H54 (cell line): ENCODE measurements at regions not wholly inside any gene's neighbourhood (a gene's known extent, or its start where the extent isn't known, plus 50 kb on each side); places are given as distances from the start of the nearest gene placed in this dataset.

Source experiments
- DNase-seq: peaks from one replicate; pipeline ENCODE4 v3.0.0; 2011; ENCODE audit warnings: low spot score, mixed read lengths; ENCODE audit not compliant: insufficient read length
- FAIRE-seq: peaks from 3 replicates; lab custom pipeline; 2011; peaks lifted over from hg19 to GRCh38; lab: Jason Lieb, UNC
- POLR2A ChIP-seq: IDR thresholded peaks from 2 replicates; pipeline ENCODE4 v1.6.1; 2011; ENCODE audit warnings: low read depth, mild to moderate bottlenecking, low read length

DNA sequence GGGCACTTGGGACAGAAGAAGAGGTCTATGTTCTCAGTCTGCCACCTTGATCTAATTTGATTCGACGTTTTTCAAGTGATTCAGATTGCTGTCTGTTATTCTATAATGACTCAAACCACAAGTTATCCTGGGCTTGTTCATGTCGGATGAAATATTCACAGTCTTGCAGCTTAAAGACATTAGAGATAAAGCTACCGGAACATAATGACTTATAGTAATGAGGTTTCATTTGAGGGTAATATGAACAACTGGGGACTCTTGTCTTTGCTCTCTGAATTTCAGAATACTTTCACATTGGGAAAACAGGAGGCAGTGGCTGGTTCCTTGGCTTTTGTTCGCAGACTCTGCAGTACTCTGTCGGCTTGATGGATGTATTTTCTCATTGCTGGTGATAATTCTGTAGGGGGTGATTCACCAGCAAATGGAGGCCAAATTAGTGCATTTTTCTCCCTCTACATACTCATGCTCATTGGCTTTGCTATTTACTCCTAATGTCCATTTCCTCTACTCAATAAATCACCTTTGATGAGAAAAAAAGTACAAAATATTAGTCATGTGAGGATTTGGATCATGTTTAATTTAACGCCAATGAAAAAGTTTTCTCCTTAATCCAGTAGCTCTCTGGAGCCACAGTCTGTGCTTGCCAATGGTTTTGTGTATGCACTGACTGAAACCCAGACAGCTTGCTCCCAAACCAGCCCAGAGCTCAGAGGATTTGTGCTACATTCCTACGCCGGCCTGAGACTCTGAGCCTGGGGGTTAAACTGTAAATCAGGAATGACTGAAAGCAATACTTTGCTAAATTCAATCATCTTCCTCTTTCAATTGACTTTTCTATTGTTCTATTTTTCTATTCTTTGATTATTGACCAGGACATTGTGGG, 154.7 kb upstream of the ANKH start:
- no peak for TF ChIP-seq POLR2A
- DNase-seq (no peak), FAIRE-seq (no peak)

- no peak for TF ChIP-seq POLR2A
- DNase-seq (no peak), FAIRE-seq (no peak)
These were observed 152.3 kb upstream of the ANKH start for GRCh38 chr5:15023846-15024245.

GRCh38 chr5:15023266-15023665, 151.7 kb upstream of the ANKH start:
- FAIRE-seq, result no peak
- no peak for DNase-seq
- no peak for TF ChIP-seq POLR2A

DNA sequence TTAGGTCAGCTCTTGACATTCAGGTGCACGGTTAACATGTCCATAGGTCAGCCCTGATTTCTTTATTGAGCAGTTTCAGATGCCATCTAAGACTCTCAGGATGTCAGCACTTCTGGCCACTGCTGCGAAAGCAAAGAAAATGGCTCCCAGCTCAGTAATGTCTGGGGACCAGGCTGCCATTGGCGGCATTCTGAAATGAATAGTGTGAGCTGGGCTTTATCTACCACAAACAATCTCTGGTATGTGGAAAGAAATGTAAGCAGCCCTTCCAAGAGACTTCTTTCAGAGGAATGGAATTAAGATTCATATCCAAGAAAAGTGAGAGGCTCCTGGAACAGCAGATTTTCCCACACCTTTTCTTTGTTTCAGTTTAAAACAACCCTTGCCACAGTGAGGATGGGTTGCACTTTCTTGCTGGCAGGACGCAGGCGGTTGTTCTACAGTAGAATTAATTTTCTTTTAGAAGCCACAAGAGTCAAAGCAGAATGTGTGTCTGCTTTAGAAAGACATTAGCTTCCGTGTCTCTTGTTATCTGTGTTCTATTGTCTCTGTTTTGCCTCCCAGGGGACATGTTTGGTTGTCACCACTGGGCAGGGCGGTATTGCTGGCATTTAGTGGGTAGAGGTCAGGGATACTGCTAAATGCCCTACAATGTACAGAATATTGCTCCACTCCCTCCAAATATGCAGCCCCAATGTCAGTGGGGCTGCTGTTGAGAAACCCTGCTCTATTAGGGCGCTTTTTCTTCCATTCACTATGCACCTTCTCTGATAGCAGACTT, 149.9 kb upstream of the ANKH start:
- DNase-seq, result peak; percentile 36
- FAIRE-seq, result no peak
- no peak for TF ChIP-seq POLR2A

DNA sequence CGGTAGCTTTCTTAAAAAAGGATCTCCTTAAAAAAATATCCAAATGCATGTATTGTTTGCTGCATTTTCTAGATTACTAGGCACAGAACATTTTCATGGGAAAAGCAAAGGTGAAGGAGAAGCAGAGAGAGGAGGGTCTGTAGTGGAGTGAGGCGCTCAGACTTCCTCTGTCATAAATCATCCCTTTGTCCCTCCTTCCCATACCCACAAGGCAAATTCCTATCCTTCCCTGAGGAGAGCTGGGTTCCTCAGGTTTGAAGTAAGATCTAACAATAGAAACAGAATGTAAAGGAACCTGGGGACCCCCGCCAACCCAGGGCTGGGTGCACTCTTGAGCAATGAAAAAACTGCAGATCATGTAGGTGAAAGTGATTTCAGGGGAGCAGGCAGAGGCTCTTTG, 149.2 kb upstream of the ANKH start:
- TF ChIP-seq POLR2A, result no peak
- DNase-seq, result no peak
- FAIRE-seq, result peak; percentile 36

DNA sequence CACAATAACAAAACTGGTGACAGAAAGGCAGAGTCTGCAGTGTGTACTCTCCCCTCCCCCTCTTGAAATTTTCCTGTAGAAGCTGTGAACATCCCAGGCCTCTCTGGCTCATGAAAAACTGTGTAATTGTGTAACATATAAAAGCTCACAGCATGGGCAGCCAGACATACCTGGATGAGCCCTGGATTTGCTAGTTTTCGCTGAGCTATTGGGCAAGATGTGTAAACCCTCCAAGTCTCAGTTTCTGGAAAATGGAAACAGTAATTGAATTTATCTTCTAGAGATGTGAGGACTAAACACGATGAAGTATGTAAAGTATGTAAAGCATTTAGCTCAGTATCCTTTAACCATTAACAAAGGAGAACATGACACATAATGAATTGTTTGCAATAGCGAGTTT, 143.2 kb upstream of the ANKH start:
- no peak for DNase-seq
- no peak for TF ChIP-seq POLR2A
- no peak for FAIRE-seq

- DNase-seq (no peak), FAIRE-seq (peak; percentile 82)
- no peak for TF ChIP-seq POLR2A
These were observed 142.3 kb upstream of the ANKH start for GRCh38 chr5:15013654-15014463.

- no peak for DNase-seq
- no peak for TF ChIP-seq POLR2A
- FAIRE-seq, result no peak
These were observed 140.5 kb upstream of the ANKH start for GRCh38 chr5:15012061-15012460.

DNA sequence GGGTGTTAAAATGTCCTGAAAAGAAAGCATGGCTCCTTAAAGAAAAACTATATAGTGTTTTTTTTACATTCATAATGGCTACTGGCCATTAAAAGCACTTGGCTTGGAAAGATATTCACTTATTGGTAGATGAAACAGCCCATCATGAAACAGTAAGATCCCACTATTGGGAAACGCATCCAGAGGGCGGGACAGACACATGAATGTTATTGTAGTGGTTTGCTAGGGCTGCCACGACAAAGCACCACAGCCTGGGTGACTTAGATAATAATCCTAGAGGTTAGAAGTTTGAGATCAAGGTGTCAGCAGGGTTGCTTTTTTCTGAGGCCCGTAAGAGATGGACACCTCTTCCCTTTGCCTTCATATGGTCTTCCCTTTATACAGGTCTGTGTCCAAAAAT, 139.4 kb upstream of the ANKH start:
- TF ChIP-seq POLR2A, result no peak
- FAIRE-seq, result no peak
- no peak for DNase-seq

GRCh38 chr5:15009420-15009819, 137.8 kb upstream of the ANKH start:
- peak; percentile 79 for FAIRE-seq
- peak; percentile 41 for DNase-seq
- no peak for TF ChIP-seq POLR2A

- no peak for DNase-seq
- no peak for FAIRE-seq
- no peak for TF ChIP-seq POLR2A
These were observed 137.3 kb upstream of the ANKH start for GRCh38 chr5:15008921-15009320.

GRCh38 chr5:15008476-15008875, 136.9 kb upstream of the ANKH start:
- DNase-seq (peak; percentile 80), FAIRE-seq (peak; percentile 98)
- no peak for TF ChIP-seq POLR2A

- no peak for TF ChIP-seq POLR2A
- DNase-seq (no peak), FAIRE-seq (no peak)
These were observed 136.1 kb upstream of the ANKH start for GRCh38 chr5:15007646-15008045.

DNA sequence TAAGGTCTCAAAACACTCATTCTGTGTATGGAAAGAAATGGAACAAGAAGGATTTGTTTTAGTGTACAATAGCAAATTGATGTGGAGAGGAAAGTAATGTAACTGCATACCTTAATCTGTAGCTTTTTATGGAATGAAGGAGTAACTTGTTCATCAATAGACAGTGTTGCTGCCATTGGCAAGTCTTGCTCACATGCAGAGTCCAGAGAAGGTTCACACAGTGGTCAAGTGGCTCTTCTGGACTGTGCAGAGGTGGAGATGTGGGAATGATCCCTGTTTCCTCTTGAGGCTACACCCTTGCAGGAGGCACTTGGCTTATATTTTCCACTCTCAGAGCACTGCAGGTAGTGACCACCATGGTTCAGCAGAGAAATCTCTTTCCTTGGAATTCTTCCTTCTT, 132.9 kb upstream of the ANKH start:
- FAIRE-seq, result no peak
- DNase-seq, result no peak
- TF ChIP-seq POLR2A, result no peak

GRCh38 chr5:15003511-15003920, 131.9 kb upstream of the ANKH start:
- peak; percentile 71 for DNase-seq
- no peak for TF ChIP-seq POLR2A
- FAIRE-seq, result peak; percentile 88
